ENCODE measurements at regions not wholly inside any gene's neighbourhood (a gene's known extent, or its start where the extent isn't known, plus 50 kb on each side); places are given as distances from the start of the nearest gene placed in this dataset.

DNA sequence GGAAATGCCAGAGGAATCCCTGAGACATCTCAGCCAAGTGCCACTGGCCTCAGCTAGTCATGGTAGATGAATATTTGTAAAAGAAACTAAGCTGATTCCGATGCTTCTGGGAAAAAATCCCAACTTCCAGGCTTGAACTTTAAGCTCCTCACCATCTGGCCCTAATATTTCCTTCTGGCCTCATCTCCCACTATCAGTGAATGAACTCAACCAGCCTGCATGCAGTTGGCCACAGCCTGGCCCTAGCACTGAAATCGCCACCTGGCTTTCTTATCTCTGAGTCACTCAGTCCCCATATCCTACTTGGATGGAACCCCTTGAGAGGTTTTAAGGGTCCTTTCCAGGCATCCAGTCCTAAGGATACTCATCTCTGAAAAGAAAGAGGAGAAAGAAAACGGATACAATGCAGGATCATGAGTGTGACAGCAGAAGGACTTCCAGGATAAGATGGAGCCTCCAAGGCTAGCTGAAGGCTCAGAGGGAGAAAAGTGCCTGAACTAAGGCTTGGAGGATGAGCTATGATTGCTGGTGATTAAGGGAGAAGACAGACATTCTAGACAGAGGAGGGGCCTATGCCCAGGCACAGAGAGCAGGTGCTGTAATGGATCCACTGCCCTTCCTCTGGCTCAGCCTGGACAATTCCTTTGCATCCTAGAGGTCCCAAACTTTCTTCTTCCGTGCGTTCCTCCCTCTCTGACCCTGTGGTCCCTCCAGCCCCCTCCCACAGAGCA, 141.5 kb upstream of the MYCN start:
- intact Hi-C loops (cut with DNase I) = no loop called here
- Histone ChIP-seq H3K27me3 (no peaks in the 10 kb centered on the region), H3K36me3 (no peaks in the 10 kb centered on the region), H3K4me1 (no peaks in the 10 kb centered on the region), H3K9me3 (no peaks in the 10 kb centered on the region), H3K4me3 (no peak overlapping the region), H3K27ac (no peak overlapping the region)
- TF ChIP-seq, protein P1, sequence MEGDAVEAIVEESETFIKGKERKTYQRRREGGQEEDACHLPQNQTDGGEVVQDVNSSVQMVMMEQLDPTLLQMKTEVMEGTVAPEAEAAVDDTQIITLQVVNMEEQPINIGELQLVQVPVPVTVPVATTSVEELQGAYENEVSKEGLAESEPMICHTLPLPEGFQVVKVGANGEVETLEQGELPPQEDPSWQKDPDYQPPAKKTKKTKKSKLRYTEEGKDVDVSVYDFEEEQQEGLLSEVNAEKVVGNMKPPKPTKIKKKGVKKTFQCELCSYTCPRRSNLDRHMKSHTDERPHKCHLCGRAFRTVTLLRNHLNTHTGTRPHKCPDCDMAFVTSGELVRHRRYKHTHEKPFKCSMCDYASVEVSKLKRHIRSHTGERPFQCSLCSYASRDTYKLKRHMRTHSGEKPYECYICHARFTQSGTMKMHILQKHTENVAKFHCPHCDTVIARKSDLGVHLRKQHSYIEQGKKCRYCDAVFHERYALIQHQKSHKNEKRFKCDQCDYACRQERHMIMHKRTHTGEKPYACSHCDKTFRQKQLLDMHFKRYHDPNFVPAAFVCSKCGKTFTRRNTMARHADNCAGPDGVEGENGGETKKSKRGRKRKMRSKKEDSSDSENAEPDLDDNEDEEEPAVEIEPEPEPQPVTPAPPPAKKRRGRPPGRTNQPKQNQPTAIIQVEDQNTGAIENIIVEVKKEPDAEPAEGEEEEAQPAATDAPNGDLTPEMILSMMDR (IDR thresholded peaks at IDR 0.05) = no peak
- no peak for FAIRE-seq
- WGBS, 2 donors = 74 to 81% methylated on average over 5 of the region's 5 CpGs
- no peak for DNase-seq
- no peak for ATAC-seq

DNA sequence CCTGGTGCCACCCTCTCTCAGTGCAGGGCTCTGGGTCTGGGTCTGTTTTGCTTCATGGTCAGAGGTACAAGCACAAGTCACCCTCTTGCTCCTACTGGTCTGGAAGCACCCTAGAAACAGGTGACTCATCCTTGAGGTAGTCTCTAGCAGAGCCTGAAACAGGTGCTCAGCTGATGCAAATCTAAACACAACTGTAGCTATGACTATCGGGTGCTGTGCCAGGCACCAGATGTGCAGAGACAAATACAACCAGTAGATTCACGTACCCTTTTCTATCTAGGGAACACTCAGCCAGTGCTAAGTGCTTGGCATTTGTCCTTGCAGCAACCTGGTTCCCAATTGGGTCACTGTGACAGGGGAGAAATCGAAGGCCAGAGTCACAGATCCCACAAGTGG, 140.9 kb upstream of the MYCN start:
- ATAC-seq (peak in 2 of 4 donors; percentile 41 to 50), DNase-seq (no peak), FAIRE-seq (no peak)
- TF ChIP-seq, protein P1 (IDR thresholded peaks at IDR 0.05) = no peak
- no peaks in the 10 kb centered on the region for H3K9me3 ChIP-seq
- intact Hi-C loops (cut with DNase I) = no loop called here
- H3K36me3 ChIP-seq = no peaks in the 10 kb centered on the region
- WGBS, 2 donors = 47 to 55% methylated on average over 3 of the region's 3 CpGs
- H3K27ac ChIP-seq = no peak overlapping the region
- H3K27me3 ChIP-seq = no peaks in the 10 kb centered on the region
- no peaks in the 10 kb centered on the region for H3K4me1 ChIP-seq
- H3K4me3 ChIP-seq = no peak overlapping the region

DNA sequence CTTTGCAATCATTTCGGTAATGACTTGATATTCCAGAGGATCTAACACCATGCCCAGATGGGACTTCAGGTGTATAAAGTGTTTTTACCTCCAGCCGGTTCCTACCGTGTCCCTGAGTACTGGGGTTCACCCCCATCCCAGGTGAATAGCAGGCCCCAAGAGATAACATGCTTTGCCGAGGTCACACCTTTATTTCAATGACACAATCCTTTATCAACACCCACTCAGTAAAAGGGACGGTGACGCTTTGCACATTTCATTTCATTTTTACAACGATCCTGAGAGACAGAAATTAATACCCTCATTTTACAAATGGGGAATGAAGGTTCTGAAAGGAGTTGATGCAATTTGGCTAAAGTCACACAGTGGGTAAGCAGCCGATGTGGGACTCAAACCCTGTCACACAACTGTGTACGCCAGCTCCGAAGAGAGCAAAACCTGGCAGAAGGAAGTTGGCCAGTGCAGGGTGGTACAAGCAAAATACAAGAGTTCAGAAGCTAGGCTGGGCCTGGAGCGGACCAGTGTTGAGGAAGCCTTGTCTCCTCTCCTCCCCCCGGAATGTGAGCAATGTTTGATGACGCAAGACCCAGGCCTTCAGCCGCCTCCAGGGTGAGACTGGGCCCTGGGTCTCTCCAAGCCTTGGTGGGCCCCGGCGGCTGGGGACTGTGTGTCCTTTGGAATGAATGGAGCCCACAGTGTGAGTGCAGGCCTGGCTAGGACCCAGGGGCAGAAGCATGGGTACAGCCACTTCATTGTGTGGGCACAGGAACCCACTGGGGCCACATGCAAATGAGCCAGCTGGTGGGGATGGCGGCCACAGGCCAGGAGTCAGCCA, 139.6 kb upstream of the MYCN start:
- FAIRE-seq = no peak
- 77 to 79% methylated on average over 17 of the region's 17 CpGs for WGBS, 2 donors
- Histone ChIP-seq H3K27ac (no peak overlapping the region), H3K4me3 (no peak overlapping the region), H3K9me3 (no peaks in the 10 kb centered on the region), H3K27me3 (no peaks in the 10 kb centered on the region), H3K4me1 (no peaks in the 10 kb centered on the region), H3K36me3 (no peaks in the 10 kb centered on the region)
- TF ChIP-seq, protein P1 (IDR thresholded peaks at IDR 0.05) = no peak
- intact Hi-C loops (cut with DNase I) = no loop called here
- no peak for ATAC-seq
- no peak for DNase-seq

DNA sequence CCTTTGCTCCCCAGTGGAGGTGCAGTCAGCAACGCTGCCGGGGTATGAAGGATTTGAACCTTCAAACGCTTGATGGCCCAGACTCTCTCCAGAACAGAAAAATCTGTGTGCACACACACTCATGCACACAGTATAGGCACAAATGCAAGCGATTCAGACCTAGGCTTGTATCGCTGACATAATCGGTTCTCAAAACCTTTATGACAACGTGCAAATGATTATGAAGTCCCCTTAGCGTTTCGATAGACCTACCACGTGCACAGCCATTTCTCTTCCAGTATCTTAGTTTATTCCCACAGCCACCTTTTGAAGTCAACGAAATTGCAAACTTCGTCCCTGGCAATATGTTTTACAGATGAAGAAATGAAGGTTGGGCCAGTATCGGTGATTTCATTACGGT, 138.9 kb upstream of the MYCN start:
- Histone ChIP-seq H3K4me3 (no peak overlapping the region), H3K27me3 (no peaks in the 10 kb centered on the region), H3K9me3 (no peaks in the 10 kb centered on the region), H3K36me3 (no peaks in the 10 kb centered on the region), H3K27ac (no peak overlapping the region), H3K4me1 (no peaks in the 10 kb centered on the region)
- WGBS, 2 donors = 88 to 90% methylated on average over 14 of the region's 14 CpGs
- ATAC-seq (no peak), FAIRE-seq (no peak), DNase-seq (no peak)
- TF ChIP-seq, protein P1 (IDR thresholded peaks at IDR 0.05) = no peak
- intact Hi-C loops (cut with DNase I) = no loop called here

DNA sequence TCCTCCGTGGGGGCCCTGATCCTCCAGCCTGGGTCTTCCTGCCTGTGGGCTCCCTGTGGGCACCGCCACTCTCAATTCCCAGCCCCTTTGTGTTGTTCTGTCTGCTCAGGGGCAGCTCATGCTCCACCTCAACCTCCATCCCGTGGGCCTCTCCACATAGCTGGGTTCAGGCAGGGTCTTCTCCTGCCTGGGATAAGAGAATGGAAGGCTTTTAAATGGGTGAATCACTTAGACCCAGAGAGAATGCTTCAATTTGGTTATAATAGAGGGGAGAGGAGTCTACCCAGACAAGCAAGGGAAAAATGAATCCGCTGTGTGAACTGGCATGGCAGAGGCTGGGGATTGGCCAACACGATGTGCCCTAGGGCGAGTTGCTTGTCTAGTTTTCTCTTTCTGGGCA, 138.4 kb upstream of the MYCN start:
- ATAC-seq (no peak), DNase-seq (no peak), FAIRE-seq (no peak)
- intact Hi-C loops (cut with DNase I) = no loop called here
- Histone ChIP-seq H3K4me3 (no peak overlapping the region), H3K27ac (no peak overlapping the region), H3K4me1 (no peaks in the 10 kb centered on the region), H3K27me3 (no peaks in the 10 kb centered on the region), H3K36me3 (no peaks in the 10 kb centered on the region), H3K9me3 (no peaks in the 10 kb centered on the region)
- WGBS, 2 donors = 77 to 81% methylated on average over 6 of the region's 6 CpGs
- TF ChIP-seq, protein P1 (IDR thresholded peaks at IDR 0.05) = no peak
